ENCODE measurements at regions not wholly inside any gene's neighbourhood (a gene's known extent, or its start where the extent isn't known, plus 50 kb on each side); places are given as distances from the start of the nearest gene placed in this dataset.

- Histone ChIP-seq H3K79me2 (ENCODE audit: insufficient read depth, low read length) (no peaks in the 10 kb centered on the region), H3K27me3 (ENCODE audit: low read length) (no peaks in the 10 kb centered on the region), H3K9ac (ENCODE audit: low read length) (no peak overlapping the region), H3K9me3 (ENCODE audit: insufficient read depth, low read length) (no peaks in the 10 kb centered on the region), H2AFZ (ENCODE audit: low read depth, low read length, severe bottlenecking) (no peak overlapping the region), H3K4me2 (ENCODE audit: low read depth, low read length, poor library complexity, severe bottlenecking) (no peak overlapping the region), H4K20me1 (ENCODE audit: low read depth, low read length) (no peaks in the 10 kb centered on the region), H3K36me3 (ENCODE audit: low read length) (no peaks in the 10 kb centered on the region), H3K27ac (ENCODE audit: low read depth, low read length) (no peak overlapping the region), H3K4me3 (ENCODE audit: insufficient read depth, low read length, poor library complexity, severe bottlenecking) (no peak overlapping the region), H3K9me2 (replicated peaks; ENCODE audit: insufficient read depth, low read length) (no peaks in the 10 kb centered on the region), H3F3A (ENCODE audit: insufficient read depth) (no peaks in the 10 kb centered on the region)
- TF ChIP-seq CTCF (IDR thresholded peaks at IDR 0.05; ENCODE audit: insufficient read depth, low read length, poor library complexity, severe bottlenecking) (no peak), EZH2phosphoT487 (conservative IDR thresholded peaks at IDR 0.05; ENCODE audit: low read length) (no peak)
These were observed 543.2 kb upstream of the JARID2 start for GRCh38 chr6:14702678-14703077.

- no peaks in the 10 kb centered on the region for H4K20me1 ChIP-seq (ENCODE audit: low read depth, low read length)
- H3K36me3 ChIP-seq (ENCODE audit: low read length), result no peaks in the 10 kb centered on the region
- no peaks in the 10 kb centered on the region for H3K79me2 ChIP-seq (ENCODE audit: insufficient read depth, low read length)
- H3K4me2 ChIP-seq (ENCODE audit: low read depth, low read length, poor library complexity, severe bottlenecking), result no peak overlapping the region
- TF ChIP-seq CTCF (IDR thresholded peaks at IDR 0.05; ENCODE audit: insufficient read depth, low read length, poor library complexity, severe bottlenecking) (no peak), EZH2phosphoT487 (conservative IDR thresholded peaks at IDR 0.05; ENCODE audit: low read length) (no peak)
- no peaks in the 10 kb centered on the region for H3F3A ChIP-seq (ENCODE audit: insufficient read depth)
- no peaks in the 10 kb centered on the region for H3K27me3 ChIP-seq (ENCODE audit: low read length)
- H2AFZ ChIP-seq (ENCODE audit: low read depth, low read length, severe bottlenecking), result no peak overlapping the region
- no peak overlapping the region for H3K4me3 ChIP-seq (ENCODE audit: insufficient read depth, low read length, poor library complexity, severe bottlenecking)
- H3K27ac ChIP-seq (ENCODE audit: low read depth, low read length), result no peak overlapping the region
- no peak overlapping the region for H3K9ac ChIP-seq (ENCODE audit: low read length)
- H3K9me2 ChIP-seq (replicated peaks; ENCODE audit: insufficient read depth, low read length), result no peaks in the 10 kb centered on the region
- H3K9me3 ChIP-seq (ENCODE audit: insufficient read depth, low read length), result no peaks in the 10 kb centered on the region
These were observed 542.3 kb upstream of the JARID2 start for GRCh38 chr6:14703586-14703985.

- Histone ChIP-seq H2AFZ (ENCODE audit: low read depth, low read length, severe bottlenecking) (no peak overlapping the region), H3K36me3 (ENCODE audit: low read length) (no peaks in the 10 kb centered on the region), H4K20me1 (ENCODE audit: low read depth, low read length) (no peaks in the 10 kb centered on the region), H3K4me3 (ENCODE audit: insufficient read depth, low read length, poor library complexity, severe bottlenecking) (no peak overlapping the region), H3K27ac (ENCODE audit: low read depth, low read length) (no peak overlapping the region), H3K79me2 (ENCODE audit: insufficient read depth, low read length) (no peaks in the 10 kb centered on the region), H3K27me3 (ENCODE audit: low read length) (no peaks in the 10 kb centered on the region), H3F3A (ENCODE audit: insufficient read depth) (no peaks in the 10 kb centered on the region), H3K9me2 (replicated peaks; ENCODE audit: insufficient read depth, low read length) (no peaks in the 10 kb centered on the region), H3K9ac (ENCODE audit: low read length) (no peak overlapping the region), H3K4me2 (ENCODE audit: low read depth, low read length, poor library complexity, severe bottlenecking) (no peak overlapping the region), H3K9me3 (ENCODE audit: insufficient read depth, low read length) (no peaks in the 10 kb centered on the region)
- no peak for TF ChIP-seq EZH2phosphoT487 (conservative IDR thresholded peaks at IDR 0.05; ENCODE audit: low read length)
- TF ChIP-seq CTCF (IDR thresholded peaks at IDR 0.05; ENCODE audit: insufficient read depth, low read length, poor library complexity, severe bottlenecking), result no peak
These were observed 541.2 kb upstream of the JARID2 start for GRCh38 chr6:14704383-14705271.
